Gastroesophageal sphincter (tissue), 3 donors: ENCODE measurements at regions not wholly inside any gene's neighbourhood (a gene's known extent, or its start where the extent isn't known, plus 50 kb on each side); places are given as distances from the start of the nearest gene placed in this dataset.

ENCODE experiments used
- EP300 ChIP-seq: sonication (generic); formaldehyde crosslinking; IDR thresholded peaks from one replicate; pipeline ENCODE4 v1.6.1; 2017; ENCODE audit warnings: antibody characterized with exemption, mild to moderate bottlenecking
- POLR2AphosphoS5 ChIP-seq: sonication (generic); formaldehyde crosslinking; IDR thresholded peaks from one replicate; pipeline ENCODE4 v1.6.1; 2017; ENCODE audit warnings: antibody characterized with exemption
- TF ChIP-seq, protein P1 (sequence below), 4 experiments: fragments of 200-600 bp in 2 of 4; fragments of 450-650 bp in 2 of 4; sonication (generic) in 1 of 4; IDR thresholded peaks; one replicate each; pipeline ENCODE4 v1.5.1; 2017 to 2019; ENCODE audit warnings: antibody characterized with exemption in 4 of 4, mild to moderate bottlenecking in 2 of 4, moderate library complexity in 2 of 4

DNA sequence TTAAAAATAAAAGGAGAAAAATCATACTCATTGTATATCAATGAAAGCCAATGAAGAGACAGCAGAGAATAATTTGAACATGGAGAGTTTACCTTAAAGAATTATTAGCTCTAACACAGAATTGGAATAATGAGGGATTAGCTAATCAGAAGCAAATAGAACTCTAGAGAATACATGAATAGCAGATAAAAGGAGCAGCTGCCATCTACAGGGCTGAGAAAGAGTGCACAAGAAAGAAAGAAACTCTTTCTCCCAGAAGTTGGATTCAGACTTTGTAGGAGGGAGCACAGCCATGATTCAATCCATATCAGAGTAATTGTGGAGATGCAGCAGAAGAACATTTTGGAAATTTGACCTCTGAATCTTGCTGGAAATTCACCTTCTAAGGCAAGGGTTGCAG, 1171.2 kb downstream of the PLA2G4A start:
- TF ChIP-seq, protein P1, sequence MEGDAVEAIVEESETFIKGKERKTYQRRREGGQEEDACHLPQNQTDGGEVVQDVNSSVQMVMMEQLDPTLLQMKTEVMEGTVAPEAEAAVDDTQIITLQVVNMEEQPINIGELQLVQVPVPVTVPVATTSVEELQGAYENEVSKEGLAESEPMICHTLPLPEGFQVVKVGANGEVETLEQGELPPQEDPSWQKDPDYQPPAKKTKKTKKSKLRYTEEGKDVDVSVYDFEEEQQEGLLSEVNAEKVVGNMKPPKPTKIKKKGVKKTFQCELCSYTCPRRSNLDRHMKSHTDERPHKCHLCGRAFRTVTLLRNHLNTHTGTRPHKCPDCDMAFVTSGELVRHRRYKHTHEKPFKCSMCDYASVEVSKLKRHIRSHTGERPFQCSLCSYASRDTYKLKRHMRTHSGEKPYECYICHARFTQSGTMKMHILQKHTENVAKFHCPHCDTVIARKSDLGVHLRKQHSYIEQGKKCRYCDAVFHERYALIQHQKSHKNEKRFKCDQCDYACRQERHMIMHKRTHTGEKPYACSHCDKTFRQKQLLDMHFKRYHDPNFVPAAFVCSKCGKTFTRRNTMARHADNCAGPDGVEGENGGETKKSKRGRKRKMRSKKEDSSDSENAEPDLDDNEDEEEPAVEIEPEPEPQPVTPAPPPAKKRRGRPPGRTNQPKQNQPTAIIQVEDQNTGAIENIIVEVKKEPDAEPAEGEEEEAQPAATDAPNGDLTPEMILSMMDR (IDR thresholded peaks at IDR 0.05) = no peak
- TF ChIP-seq EP300 (no peak), POLR2AphosphoS5 (no peak)
